IMR-90 (cell line): ENCODE measurements at regions not wholly inside any gene's neighbourhood (a gene's known extent, or its start where the extent isn't known, plus 50 kb on each side); places are given as distances from the start of the nearest gene placed in this dataset.

Experiments used
- ATAC-seq: fragments of 200-7000 bp; cut with Tn5 transposase; 2 replicates; pipeline ENCODE4 v1.9.1; 2020; ENCODE audit warnings: low read depth, mild to moderate bottlenecking, moderate library complexity
- BruUV-seq: library from RNA; stranded (reverse); fragments of 400-500 nt; replicated peaks from 2 replicates; lab custom pipeline; 2021; lab: Mats Ljungman, UMichigan
- CTCF ChIA-PET: fragments of 300-600 bp; formaldehyde crosslinking; extraction: SDS; loops from one replicate; lab custom pipeline; 2021; ENCODE audit warnings: antibody characterized with exemption; lab: Yijun Ruan, JAX
- POLR2A ChIA-PET: fragments of 300-600 bp; sonication (Branson Sonifier 250); formaldehyde crosslinking; loops from one replicate; lab custom pipeline; 2022; ENCODE audit warnings: antibody characterized with exemption; ENCODE audit not compliant: unreplicated experiment; lab: Charles Lee
- DNase-seq: peaks from one replicate; pipeline ENCODE4 v3.0.0; 2013
- H2AFZ ChIP-seq: replicated peaks from 2 replicates; pipeline ENCODE3; 2013; ENCODE audit warnings: low read length, mild to moderate bottlenecking; ENCODE audit not compliant: poor library complexity
- H2AK5ac ChIP-seq: 2 replicates; pipeline ENCODE4 v1.6.1; 2013; ENCODE audit warnings: low read depth, low read length, inconsistent platforms
- H2AK9ac ChIP-seq: replicated peaks from 2 replicates; pipeline ENCODE3; 2013; ENCODE audit warnings: mild to moderate bottlenecking, low read depth, low read length, moderate library complexity; ENCODE audit not compliant: poor library complexity
- H2BK120ac ChIP-seq: 2 replicates; pipeline ENCODE4 v1.6.1; 2013; ENCODE audit warnings: low read depth, low read length, inconsistent platforms
- H2BK15ac ChIP-seq: 3 replicates; pipeline ENCODE4 v1.6.1; 2013; ENCODE audit warnings: low read depth, low read length, inconsistent platforms
- H2BK20ac ChIP-seq: 2 replicates; pipeline ENCODE4 v1.6.1; 2013; ENCODE audit warnings: low read depth, mild to moderate bottlenecking, inconsistent platforms, low read length, moderate library complexity
- H2BK5ac ChIP-seq: 2 replicates; pipeline ENCODE4 v1.6.1; 2013; ENCODE audit warnings: mild to moderate bottlenecking, low read depth, low read length, inconsistent platforms; ENCODE audit not compliant: poor library complexity, severe bottlenecking
- H3K14ac ChIP-seq: replicated peaks from 2 replicates; pipeline ENCODE4 v1.6.1; 2013; ENCODE audit warnings: low read depth, low read length, inconsistent platforms
- H3K18ac ChIP-seq: 2 replicates; pipeline ENCODE4 v1.6.1; 2013; ENCODE audit warnings: low read depth, low read length, control low read depth
- H3K23ac ChIP-seq: 2 replicates; pipeline ENCODE4 v1.6.1; 2013; ENCODE audit warnings: low read depth, low read length, inconsistent platforms
- H3K27ac ChIP-seq: 2 replicates; pipeline ENCODE4 v1.5.1; 2013; ENCODE audit warnings: mild to moderate bottlenecking, control low read depth, low read length; ENCODE audit not compliant: insufficient read depth
- H3K27me3 ChIP-seq: 2 replicates; pipeline ENCODE4 v1.6.1; 2013; ENCODE audit warnings: low read length; ENCODE audit not compliant: control insufficient read depth, insufficient read depth
- H3K36me3 ChIP-seq: 2 replicates; pipeline ENCODE4 v1.6.1; 2013; ENCODE audit warnings: low read length, mixed read lengths; ENCODE audit not compliant: control insufficient read depth, insufficient read depth
- H3K4ac ChIP-seq: 2 replicates; pipeline ENCODE4 v1.6.1; 2013; ENCODE audit warnings: low read depth, low read length, inconsistent platforms
- H3K4me1 ChIP-seq: 2 replicates; pipeline ENCODE4 v1.6.1; 2013; ENCODE audit warnings: low read length, mixed read lengths; ENCODE audit not compliant: control insufficient read depth, insufficient read depth
- H3K4me2 ChIP-seq: 2 replicates; pipeline ENCODE4 v1.6.1; 2013; ENCODE audit warnings: low read depth, mild to moderate bottlenecking, control low read depth, low read length, moderate library complexity
- H3K4me3 ChIP-seq: 2 replicates; pipeline ENCODE4 v1.5.1; 2013; ENCODE audit warnings: low read depth, mild to moderate bottlenecking, control low read depth, low read length, moderate library complexity; ENCODE audit not compliant: insufficient read depth
- H3K56ac ChIP-seq: 2 replicates; pipeline ENCODE4 v1.6.1; 2013; ENCODE audit warnings: low read length, inconsistent platforms; ENCODE audit not compliant: insufficient read depth; ENCODE audit errors: extremely low read depth
- H3K79me1 ChIP-seq, 2 experiments: 2 replicates each; pipeline ENCODE4 v1.6.1; 2013; ENCODE audit warnings: low read length in 2 of 2, inconsistent platforms in 1 of 2, low read depth in 1 of 2
- H3K9ac ChIP-seq: 2 replicates; pipeline ENCODE4 v1.6.1; 2013; ENCODE audit warnings: low read depth, low read length, control low read depth
- H3K9me1 ChIP-seq: 2 replicates; pipeline ENCODE4 v1.6.1; 2013; ENCODE audit warnings: low read length, inconsistent platforms; ENCODE audit not compliant: insufficient read depth
- H3K9me3 ChIP-seq: 2 replicates; pipeline ENCODE4 v1.6.1; 2013; ENCODE audit warnings: low read length; ENCODE audit not compliant: control insufficient read depth, insufficient read depth
- H4K20me1 ChIP-seq: 2 replicates; pipeline ENCODE4 v1.6.1; 2013; ENCODE audit warnings: low read length, inconsistent platforms; ENCODE audit not compliant: insufficient read depth
- H4K5ac ChIP-seq: 2 replicates; pipeline ENCODE4 v1.6.1; 2013; ENCODE audit warnings: mild to moderate bottlenecking, low read depth, low read length, control low read depth
- H4K8ac ChIP-seq, 2 experiments: 2 replicates each; pipeline ENCODE4 v1.6.1; 2013; ENCODE audit warnings: low read depth in 2 of 2, low read length in 2 of 2, control low read depth in 1 of 2, inconsistent platforms in 1 of 2
- H4K91ac ChIP-seq: 2 replicates; pipeline ENCODE4 v1.6.1; 2013; ENCODE audit warnings: low read depth, low read length, inconsistent platforms; ENCODE audit not compliant: insufficient read depth
- CEBPB ChIP-seq: IDR thresholded peaks from 2 replicates; pipeline ENCODE4 v1.6.1; 2012; ENCODE audit warnings: low read depth, low read length, improper control_type of control experiment
- CHD1 ChIP-seq: IDR thresholded peaks from 2 replicates; pipeline ENCODE4 v1.6.1; 2012; ENCODE audit warnings: low read depth, low read length, improper control_type of control experiment
- FOS ChIP-seq: fragments of 150-350 bp; IDR thresholded peaks from 2 replicates; pipeline ENCODE4 v1.6.1; 2016; ENCODE audit warnings: low read depth, low read length
- MAFK ChIP-seq: IDR thresholded peaks from 2 replicates; pipeline ENCODE4 v1.6.1; 2012; ENCODE audit warnings: low read depth, low read length, improper control_type of control experiment
- MAZ ChIP-seq: IDR thresholded peaks from 2 replicates; pipeline ENCODE4 v1.6.1; 2012; ENCODE audit warnings: low read depth, mild to moderate bottlenecking, low read length, improper control_type of control experiment, moderate library complexity, borderline replicate concordance
- MXI1 ChIP-seq: IDR thresholded peaks from 2 replicates; pipeline ENCODE4 v1.6.1; 2012; ENCODE audit warnings: low read depth, mild to moderate bottlenecking, low read length, moderate library complexity, borderline replicate concordance
- NFE2L2 ChIP-seq: fragments of 150-350 bp; IDR thresholded peaks from 2 replicates; pipeline ENCODE4 v1.6.1; 2016; ENCODE audit warnings: low read depth, mild to moderate bottlenecking, low read length
- SMC3 ChIP-seq: fragments of 150-350 bp; IDR thresholded peaks from 2 replicates; pipeline ENCODE4 v1.6.1; 2016; ENCODE audit warnings: low read depth, mild to moderate bottlenecking, antibody characterized with exemption, low read length, moderate library complexity
- WGBS, 2 experiments: methylation state at CpG; one replicate each; pipeline versions ENCODE4 v1.1.5 to v1.1.7; 2013; ENCODE audit warnings: missing lambda C conversion rate in 2 of 2; ENCODE audit not compliant: insufficient read length in 1 of 2; ENCODE audit errors: extremely low coverage in 2 of 2; 5-methylcytosine and 5-hydroxymethylcytosine counted together
- dilution Hi-C: fragments of 300-500 bp; cut with HindIII; formaldehyde crosslinking; loops from one replicate; pipeline ENCODE4 v1.14.3; 2018; ENCODE audit warnings: low sequenced_read_pairs; ENCODE audit not compliant: unreplicated experiment
- in situ Hi-C: fragments of 300-500 bp; cut with MboI; formaldehyde crosslinking; loops from 3 replicates; pipeline ENCODE4 v1.14.3; 2019; ENCODE audit warnings: low sequenced_read_pairs, inconsistent platforms, mixed read lengths
- intact Hi-C: fragments of 100-400 bp; cut with micrococcal nuclease; formaldehyde crosslinking; loops from 2 replicates; pipeline ENCODE4 v1.10.0; 2022
- TF ChIP-seq, protein P1 (sequence below): conservative IDR thresholded peaks from 2 replicates; pipeline ENCODE4 v1.5.1; 2012; ENCODE audit warnings: mild to moderate bottlenecking, low read depth, low read length, improper control_type of control experiment
- TF ChIP-seq, protein P2 (sequence below): fragments of 150-350 bp; IDR thresholded peaks from 2 replicates; pipeline ENCODE4 v1.6.1; 2017; ENCODE audit warnings: mild to moderate bottlenecking, antibody characterized with exemption, low read length, low read depth

DNA sequence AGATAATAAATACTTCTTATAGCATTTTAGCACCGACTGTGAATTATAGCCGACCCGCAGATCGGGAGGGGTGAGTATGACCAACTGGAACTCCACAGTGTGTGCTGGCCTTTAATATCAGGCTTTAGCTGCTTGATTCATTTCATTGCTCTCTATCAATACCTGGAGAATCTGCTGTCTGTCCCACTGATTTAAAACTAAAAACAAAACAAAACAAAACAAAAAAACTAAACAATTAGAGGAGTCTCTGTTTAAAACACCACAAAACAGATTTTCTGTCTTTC, 216.8 kb downstream of the FAT3 start:
- Histone ChIP-seq H4K5ac (no peak overlapping the region), H3K9ac (no peak overlapping the region), H2BK20ac (no peak overlapping the region), H3K36me3 (no peaks in the 10 kb centered on the region), H3K79me1 (no peaks in the 10 kb centered on the region), H3K23ac (no peak overlapping the region), H2AFZ (no peak overlapping the region), H2BK120ac (no peak overlapping the region), H4K8ac (no peak overlapping the region), H2AK9ac (no peak overlapping the region), H3K4me3 (no peak overlapping the region), H3K4ac (no peak overlapping the region), H3K4me2 (no peak overlapping the region), H3K9me3 (no peaks in the 10 kb centered on the region), H2BK5ac (no peak overlapping the region), H2BK15ac (no peak overlapping the region), H4K91ac (no peak overlapping the region), H3K4me1 (no peaks in the 10 kb centered on the region), H3K14ac (no peak overlapping the region), H3K27me3 (no peaks in the 10 kb centered on the region), H4K20me1 (no peaks in the 10 kb centered on the region), H3K9me1 (no peaks in the 10 kb centered on the region), H3K27ac (no peak overlapping the region), H2AK5ac (no peak overlapping the region), H3K56ac (no peak overlapping the region), H3K18ac (no peak overlapping the region)
- no CpG with 5 or more reads among the region's 4 CpGs for WGBS, 2 experiments
- no peak for ATAC-seq
- intact Hi-C loops (no loop called here), dilution Hi-C loops (no loop called here), in situ Hi-C loops (no loop called here)
- ChIA-PET POLR2A (no interaction called here), CTCF (no interaction called here)
- TF ChIP-seq, protein P1, sequence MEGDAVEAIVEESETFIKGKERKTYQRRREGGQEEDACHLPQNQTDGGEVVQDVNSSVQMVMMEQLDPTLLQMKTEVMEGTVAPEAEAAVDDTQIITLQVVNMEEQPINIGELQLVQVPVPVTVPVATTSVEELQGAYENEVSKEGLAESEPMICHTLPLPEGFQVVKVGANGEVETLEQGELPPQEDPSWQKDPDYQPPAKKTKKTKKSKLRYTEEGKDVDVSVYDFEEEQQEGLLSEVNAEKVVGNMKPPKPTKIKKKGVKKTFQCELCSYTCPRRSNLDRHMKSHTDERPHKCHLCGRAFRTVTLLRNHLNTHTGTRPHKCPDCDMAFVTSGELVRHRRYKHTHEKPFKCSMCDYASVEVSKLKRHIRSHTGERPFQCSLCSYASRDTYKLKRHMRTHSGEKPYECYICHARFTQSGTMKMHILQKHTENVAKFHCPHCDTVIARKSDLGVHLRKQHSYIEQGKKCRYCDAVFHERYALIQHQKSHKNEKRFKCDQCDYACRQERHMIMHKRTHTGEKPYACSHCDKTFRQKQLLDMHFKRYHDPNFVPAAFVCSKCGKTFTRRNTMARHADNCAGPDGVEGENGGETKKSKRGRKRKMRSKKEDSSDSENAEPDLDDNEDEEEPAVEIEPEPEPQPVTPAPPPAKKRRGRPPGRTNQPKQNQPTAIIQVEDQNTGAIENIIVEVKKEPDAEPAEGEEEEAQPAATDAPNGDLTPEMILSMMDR = no peak
- TF ChIP-seq CHD1 = no peak
- no peak for TF ChIP-seq MXI1
- no peak for TF ChIP-seq NFE2L2
- no peak for TF ChIP-seq MAFK
- no peak for TF ChIP-seq CEBPB
- TF ChIP-seq, protein P2, sequence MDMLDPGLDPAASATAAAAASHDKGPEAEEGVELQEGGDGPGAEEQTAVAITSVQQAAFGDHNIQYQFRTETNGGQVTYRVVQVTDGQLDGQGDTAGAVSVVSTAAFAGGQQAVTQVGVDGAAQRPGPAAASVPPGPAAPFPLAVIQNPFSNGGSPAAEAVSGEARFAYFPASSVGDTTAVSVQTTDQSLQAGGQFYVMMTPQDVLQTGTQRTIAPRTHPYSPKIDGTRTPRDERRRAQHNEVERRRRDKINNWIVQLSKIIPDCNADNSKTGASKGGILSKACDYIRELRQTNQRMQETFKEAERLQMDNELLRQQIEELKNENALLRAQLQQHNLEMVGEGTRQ = no peak
- no peak for TF ChIP-seq MAZ
- no peak for TF ChIP-seq SMC3
- no peak for TF ChIP-seq FOS
- BruUV-seq = no TSS peak
- DNase-seq = no peak
